ENCODE measurements at regions not wholly inside any gene's neighbourhood (a gene's known extent, or its start where the extent isn't known, plus 50 kb on each side); places are given as distances from the start of the nearest gene placed in this dataset.

DNA sequence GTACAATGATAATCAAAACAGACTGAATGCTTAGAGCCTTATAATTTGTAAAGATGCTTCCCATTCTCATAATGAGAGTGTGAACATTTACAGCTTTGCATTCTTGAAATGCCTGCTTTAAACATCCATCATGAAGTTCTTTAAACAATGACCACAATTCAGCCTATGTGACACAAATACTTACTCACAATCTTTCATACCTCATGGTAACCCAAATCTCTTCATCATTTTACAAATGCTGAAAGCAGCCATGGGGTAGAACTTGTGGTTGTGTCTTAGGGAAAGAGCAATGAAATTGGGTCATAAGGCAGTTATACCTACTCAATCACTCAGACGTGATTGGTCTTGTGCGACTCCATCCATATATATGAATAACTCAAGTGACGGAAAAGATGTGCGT lies 140.7 kb downstream of the RND3 start:
- no peak for TF ChIP-seq CTCF (IDR thresholded peaks at IDR 0.05; ENCODE audit: low read depth, low read length, missing control alignments)
- in situ Hi-C loops (cut with HindIII; ENCODE audit: low sequenced_read_pairs) = no loop called here
- DNase-seq (ENCODE audit: low read depth) = no peak
- H3K4me3 ChIP-seq (ENCODE audit: low read depth, low read length) = no peak overlapping the region

- DNase-seq (ENCODE audit: low read depth) = no peak
- TF ChIP-seq CTCF (IDR thresholded peaks at IDR 0.05; ENCODE audit: low read depth, low read length, missing control alignments) = no peak
- in situ Hi-C loops (cut with HindIII; ENCODE audit: low sequenced_read_pairs) = no loop called here
Measured at GRCh38 chr2:150341982-150342680, 145.3 kb downstream of the RND3 start.

DNA sequence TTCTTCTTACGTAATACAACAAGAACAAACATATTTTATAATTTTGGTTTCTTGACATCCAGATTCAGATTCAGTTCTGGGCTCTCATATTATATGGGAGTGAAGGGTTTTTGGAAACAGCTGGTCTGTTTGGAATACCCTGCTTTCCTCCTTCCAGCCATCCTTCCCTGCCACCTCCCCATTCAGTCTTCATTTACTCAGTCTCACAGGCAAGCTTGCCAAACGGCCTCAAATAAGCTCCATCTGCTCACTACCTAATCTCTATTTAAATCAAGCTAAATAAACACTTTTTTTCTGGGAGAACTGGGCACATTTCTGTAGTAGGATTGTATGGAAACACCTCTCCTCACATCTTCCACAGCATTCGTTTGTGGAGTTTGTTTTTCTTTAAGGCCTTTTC lies 147.5 kb downstream of the RND3 start:
- H3K4me3 ChIP-seq (ENCODE audit: low read depth, low read length) = no peak overlapping the region
- DNase-seq (ENCODE audit: low read depth) = no peak
- no peak for TF ChIP-seq CTCF (IDR thresholded peaks at IDR 0.05; ENCODE audit: low read depth, low read length, missing control alignments)

More at GRCh38 chr2:150341982-150342680, 145.3 kb downstream of the RND3 start:
- no peak overlapping the region for H3K4me3 ChIP-seq (ENCODE audit: low read depth, low read length)

DNA sequence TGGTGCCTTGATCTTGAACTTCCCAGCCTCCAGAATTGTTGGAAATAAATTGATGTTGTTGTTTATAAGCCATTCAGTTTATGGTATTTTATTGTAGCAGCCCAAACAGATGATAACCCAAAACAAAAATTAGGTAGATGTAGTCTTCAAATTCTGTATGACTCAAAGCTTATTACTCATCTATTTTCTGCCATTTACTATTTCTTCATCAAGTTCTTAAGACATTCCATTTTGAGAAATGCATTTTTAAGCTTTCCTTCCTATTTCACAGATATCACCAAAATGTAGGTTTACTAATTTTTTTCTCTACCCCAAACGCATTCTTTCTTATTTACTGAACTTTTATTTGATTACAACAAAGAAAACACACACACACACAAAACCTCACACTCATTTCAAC lies 148.2 kb downstream of the RND3 start:
- in situ Hi-C loops (cut with HindIII; ENCODE audit: low sequenced_read_pairs) = no loop called here
- H3K4me3 ChIP-seq (ENCODE audit: low read depth, low read length) = no peak overlapping the region
- DNase-seq (ENCODE audit: low read depth) = no peak
- no peak for TF ChIP-seq CTCF (IDR thresholded peaks at IDR 0.05; ENCODE audit: low read depth, low read length, missing control alignments)

More for the DNA sequence above, 147.5 kb downstream of the RND3 start:
- in situ Hi-C loops (cut with HindIII; ENCODE audit: low sequenced_read_pairs) = no loop called here

DNA sequence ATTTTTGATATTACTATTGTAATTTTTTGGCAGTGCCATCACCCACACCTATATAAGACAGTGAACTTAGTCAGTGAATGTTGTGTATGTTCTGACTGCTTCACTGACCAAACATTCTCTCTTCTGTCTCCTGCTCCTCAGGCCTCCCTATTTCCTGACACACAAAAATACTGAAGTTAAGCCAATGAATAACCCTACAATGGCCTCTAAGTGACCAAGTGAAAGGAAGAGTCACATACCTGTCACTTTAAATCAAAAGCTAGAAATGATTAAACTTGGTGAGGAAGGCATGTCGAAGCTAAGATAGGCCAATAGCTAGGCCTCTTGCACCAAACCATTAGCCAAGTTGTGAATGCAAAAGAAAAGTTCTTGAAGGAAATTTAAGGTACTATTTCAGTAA lies 151.9 kb downstream of the RND3 start:
- in situ Hi-C loops (cut with HindIII; ENCODE audit: low sequenced_read_pairs) = no loop called here
- no peak overlapping the region for H3K4me3 ChIP-seq (ENCODE audit: low read depth, low read length)
- DNase-seq (ENCODE audit: low read depth) = no peak
- TF ChIP-seq CTCF (IDR thresholded peaks at IDR 0.05; ENCODE audit: low read depth, low read length, missing control alignments) = no peak

- H3K4me3 ChIP-seq (ENCODE audit: low read depth, low read length) = no peak overlapping the region
- in situ Hi-C loops (cut with HindIII; ENCODE audit: low sequenced_read_pairs) = no loop called here
- no peak for DNase-seq (ENCODE audit: low read depth)
- TF ChIP-seq CTCF (IDR thresholded peaks at IDR 0.05; ENCODE audit: low read depth, low read length, missing control alignments) = no peak
Measured at GRCh38 chr2:150332383-150332782, 155.1 kb downstream of the RND3 start.

Measured in astrocyte of the cerebellum (primary cell).